GM21526 (cell line): ENCODE measurements at regions not wholly inside any gene's neighbourhood (a gene's known extent, or its start where the extent isn't known, plus 50 kb on each side); places are given as distances from the start of the nearest gene placed in this dataset.

ENCODE experiments used
- ATAC-seq: cut with Tn5 transposase; IDR thresholded peaks from one replicate; pipeline ENCODE4 v1.9.1; 2021; ENCODE audit warnings: moderate library complexity; ENCODE audit not compliant: unreplicated experiment, low FRiP score

DNA sequence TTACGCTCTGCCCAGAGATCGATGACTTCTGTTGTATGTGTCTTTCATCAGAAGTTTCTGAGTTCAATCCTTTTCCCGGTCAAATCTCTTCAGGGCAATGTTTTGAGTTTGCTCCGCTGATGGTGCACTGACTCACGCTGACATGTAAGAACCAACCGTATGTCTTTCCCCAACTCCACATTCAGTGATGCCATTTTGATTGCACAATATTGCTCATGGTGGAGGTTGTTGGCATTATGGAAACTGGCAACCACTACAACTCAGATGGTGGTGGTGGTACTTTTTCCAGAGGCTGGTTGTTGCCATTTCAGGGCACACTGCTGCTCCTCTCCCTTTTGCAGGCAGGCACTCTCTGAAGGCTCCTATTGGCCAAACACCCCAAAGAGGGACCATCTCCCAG, 751.5 kb downstream of the DCDC2C start:
- no peak for ATAC-seq

DNA sequence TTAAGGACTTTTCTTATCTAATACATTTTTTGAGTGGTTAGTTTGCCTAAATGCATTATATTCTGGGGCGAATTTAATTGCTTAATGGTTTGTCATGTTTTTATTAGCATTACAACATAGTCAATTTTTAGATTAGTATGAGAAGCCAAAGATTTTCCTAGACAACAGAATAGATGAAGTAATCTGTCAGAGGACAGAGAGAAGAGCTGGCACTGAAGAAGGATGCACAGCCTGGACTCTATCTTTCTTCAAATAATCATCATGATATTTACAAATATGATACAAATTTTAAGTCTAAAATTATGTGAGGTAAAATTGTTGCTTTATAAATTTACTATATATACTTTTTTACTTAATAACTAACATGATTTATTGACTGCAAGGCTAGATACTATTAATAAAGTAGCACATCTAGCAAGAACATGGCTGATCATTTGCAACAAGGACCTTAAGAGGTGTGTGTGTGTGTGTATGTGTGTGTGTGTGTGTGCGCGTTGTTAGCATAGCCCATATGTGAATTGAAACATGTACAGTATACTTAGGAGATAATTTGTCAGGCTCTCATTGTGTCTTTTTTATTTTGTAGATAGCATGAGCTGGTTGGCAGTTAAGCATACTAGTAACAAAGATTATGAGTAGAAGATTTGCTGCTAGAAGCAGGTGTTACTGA, 752.2 kb downstream of the DCDC2C start:
- no peak for ATAC-seq

DNA sequence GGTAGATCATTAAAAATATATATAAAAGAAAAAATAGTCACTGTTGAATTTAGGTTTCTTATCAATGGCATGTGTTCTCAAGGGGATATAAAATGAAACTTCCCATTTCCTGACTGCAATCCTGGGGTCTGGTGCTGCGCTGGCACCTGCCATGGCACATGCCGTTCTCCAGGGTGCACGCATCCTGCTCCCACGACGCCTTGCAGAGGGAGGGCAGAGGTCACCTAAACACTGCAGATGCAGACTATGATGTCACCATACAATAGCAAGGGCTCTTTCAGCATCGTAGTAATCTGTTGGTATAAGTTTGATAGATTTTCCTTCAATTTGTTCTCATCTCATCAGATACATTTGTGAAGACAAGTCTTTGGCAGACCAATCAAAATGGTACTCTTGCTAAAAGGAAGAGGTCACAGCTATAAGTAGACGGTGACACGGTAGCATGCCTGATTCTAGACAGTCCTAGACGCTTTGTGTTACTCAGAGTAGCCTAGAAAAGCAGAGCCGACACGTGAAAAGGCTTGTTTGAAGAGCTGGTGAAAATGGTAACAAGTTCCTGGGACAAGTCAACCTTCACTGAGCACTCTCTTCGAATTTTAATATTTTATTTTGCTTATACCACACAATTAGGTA, 761.4 kb downstream of the DCDC2C start:
- no peak for ATAC-seq

DNA sequence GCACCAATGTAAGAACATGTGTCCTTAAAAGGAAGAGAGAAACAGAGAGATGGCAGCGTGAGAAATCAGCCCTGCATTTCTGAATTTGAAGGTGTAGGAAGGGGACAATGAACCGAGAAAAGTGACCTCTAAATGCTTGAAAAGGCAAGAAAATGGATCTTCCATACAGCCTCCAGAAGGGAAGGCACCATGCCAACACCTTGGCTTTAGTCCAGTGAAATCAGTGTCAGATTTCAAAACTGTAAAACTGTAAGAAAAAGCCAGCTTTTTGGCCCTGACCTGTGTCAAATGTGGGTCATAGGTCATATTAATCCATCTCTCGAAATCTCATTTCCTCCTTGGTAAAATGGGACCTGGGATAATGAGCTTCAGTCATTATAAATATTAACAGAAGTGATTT, 762.3 kb downstream of the DCDC2C start:
- no peak for ATAC-seq

DNA sequence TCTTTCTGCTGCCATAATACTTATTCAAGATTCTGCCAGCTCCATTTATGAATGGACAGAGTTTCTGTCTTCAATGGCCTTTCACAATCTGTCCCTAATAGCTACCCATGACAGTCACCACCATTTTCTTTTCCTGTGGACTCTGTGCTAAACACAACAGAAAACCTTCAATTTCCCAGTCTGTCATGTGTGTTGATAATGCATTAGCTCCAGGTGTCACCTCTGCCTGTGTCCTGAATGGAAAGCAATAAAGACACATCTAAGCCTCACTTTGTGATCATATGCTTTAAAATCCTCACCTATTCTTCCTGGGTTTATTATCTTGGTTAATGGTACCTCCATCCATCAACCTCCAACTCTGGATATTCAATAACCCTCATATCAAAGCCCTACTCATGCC, 772.2 kb downstream of the DCDC2C start:
- ATAC-seq: no peak

DNA sequence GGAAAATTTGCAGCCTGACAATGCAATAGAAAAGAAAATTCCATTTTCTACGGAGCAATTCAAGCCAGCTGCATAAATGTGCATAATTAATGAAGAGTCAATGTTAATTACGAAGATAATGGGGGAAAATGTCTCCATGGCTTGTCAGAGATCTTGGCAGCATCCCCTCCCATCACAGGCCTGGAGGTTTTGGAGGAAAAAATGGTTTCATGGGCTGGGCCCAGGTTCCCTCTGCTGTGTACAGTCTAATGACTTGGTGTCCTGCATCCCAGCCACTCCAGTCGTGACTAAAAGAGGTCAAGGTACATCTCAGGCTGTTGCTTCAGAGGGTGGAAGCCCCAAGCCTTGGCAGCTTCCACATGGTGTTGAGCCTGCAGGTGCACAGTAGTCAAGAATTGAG, 779.7 kb downstream of the DCDC2C start:
- no peak for ATAC-seq

DNA sequence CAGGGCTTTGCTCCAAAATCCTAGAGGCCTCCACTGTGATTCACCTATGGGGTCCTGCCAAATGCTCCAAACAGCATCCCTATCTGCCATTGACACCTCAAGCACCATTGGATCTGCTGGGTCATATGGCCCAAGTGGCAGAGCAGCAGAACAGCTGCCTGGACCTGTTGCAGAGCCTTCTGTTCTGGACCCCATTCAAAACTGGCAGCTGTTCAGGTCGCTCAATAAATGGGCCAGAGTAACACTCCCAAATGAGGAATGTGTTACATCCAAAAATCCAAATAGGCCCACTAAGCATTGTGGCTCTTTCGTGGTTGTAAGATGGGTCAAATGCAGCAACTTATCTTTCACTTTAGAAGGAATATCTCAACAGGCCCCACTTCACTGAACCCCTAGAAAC, 783.6 kb downstream of the DCDC2C start:
- ATAC-seq: no peak

DNA sequence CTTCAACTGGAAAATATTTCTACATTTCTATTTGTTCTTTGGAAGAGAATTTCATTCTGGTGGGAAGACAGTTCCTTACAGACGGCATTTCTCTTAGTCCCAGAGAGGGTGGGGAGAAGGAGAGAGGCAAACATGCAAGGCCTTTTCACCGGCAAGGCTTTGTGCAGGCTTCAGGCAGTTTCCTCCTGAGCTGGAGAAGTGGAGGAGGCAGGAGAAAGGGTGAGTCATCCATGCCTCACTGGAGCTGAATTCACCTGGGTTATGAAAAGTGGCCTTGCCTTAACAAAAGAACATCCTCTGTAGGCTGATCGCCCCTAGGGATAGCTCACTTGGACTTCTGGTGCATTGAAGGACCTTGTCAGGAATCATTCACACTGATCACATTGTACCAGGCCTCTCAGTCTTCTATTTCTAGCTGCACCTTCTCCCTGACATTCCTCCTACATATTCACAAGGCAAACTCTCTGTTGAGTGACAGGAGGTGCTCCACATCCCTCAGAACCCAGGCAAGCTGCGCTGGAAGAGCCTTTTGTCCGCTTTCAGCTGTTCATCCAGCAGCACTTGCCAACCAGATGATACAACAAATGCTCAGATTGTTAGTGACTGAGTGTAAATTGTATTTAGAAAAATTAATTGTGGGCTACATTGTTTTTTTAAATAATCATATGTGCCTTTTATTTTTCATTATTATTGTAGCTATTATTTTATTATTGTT, 796.1 kb downstream of the DCDC2C start:
- ATAC-seq: no peak

DNA sequence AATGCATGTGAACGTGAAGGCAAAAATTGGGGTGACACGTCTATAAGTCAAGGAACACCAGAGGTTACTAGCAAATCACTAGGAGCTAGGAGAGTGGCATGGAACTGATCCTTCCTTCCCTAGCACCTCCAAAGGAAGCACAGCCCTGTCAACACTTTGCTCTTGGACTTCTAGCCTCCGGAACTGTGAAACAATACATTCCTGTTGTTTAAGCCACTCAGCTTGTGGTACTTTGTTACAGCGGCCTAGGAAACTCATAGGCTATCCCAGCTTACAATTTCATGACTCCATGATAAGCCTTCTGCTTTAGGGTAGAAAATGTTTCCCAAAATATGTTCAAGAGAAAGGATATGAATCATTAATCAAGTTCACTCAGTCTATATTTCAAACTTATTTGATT, 798.1 kb downstream of the DCDC2C start:
- no peak for ATAC-seq

DNA sequence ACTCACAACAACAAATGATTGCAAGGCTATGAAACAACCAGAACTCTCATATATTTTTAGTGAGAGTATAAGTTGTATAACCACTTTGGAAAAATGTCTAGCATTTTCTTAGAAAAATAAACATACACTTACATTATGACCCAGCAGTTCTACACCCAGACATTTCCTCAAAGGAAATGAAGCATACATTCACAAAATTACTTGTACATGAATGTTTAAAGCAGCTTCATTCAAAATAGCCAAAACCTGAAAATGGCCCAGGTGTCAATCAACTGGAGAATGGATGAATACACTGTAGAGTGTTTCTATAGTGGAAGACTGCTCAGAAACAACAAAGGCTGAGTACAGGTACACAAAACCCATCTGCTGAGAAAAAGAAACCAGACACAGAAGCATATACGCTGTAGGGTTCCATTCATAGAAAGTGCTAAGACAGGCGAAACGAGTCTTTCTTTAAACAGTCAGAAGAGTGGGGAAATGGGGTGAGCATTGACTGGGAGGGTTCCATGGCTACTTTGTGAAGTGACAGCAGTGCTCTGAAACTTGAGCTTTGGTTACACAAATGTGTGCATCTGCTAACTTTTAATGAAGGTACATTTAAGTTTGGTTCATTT, 799.0 kb downstream of the DCDC2C start:
- no peak for ATAC-seq

DNA sequence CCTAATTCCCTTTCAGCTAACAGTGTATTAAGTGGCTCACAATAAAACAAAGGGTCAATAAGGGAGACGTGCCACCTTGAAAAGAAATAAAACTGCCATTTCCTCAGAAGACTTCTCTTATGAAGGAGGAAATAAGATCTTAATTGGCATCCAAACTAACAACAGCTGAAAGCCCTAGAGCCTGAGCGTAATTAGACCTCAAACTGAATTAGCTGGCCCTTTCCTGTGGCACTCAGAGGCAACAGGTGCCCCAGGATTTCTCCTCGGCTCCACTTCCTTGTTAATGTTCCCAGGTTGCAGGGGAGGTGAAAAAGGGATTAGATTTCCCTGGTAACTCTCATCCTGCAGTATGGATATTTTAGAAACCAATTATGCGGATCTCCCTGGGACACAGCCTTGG, 804.3 kb downstream of the DCDC2C start:
- ATAC-seq: no peak

DNA sequence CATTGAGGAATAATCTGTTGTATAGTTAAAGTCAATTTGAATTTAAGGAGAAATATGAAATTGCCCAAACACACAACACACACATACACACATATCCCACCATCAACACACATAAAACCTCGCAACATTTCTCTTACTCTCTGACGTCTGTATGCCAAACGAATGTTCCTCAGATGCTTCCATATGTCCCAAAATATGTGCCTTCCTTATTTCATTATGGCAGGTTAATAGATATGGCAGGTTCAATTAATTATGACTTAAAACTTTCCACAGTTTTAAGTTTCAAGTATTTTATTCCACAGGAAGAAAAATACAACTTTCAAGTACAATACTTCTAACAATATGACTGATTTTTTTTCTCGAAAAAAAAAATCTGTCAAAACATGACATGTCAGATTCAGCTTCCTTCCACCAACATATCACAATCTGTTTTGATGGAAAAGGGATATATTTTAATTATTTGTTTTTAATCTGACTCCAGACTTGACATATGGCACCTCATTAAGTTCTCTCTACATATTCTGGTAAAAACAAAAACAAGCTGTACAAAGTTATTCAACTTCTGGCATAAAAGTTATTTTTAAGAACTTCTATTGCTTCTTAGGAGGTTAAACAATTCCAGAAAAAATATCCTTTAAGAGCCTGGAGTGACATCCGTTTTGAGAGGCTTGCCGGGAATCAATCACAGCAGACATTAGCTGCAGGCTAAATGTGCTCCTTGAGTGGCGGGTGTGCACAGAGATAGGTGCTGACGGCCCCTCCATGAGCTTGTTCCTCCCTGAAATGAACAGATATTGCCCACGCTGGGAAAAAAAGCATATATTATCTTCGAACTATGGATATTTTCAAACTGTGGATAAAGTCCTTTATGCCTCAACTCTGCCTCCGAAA, 812.7 kb downstream of the DCDC2C start:
- ATAC-seq: no peak

DNA sequence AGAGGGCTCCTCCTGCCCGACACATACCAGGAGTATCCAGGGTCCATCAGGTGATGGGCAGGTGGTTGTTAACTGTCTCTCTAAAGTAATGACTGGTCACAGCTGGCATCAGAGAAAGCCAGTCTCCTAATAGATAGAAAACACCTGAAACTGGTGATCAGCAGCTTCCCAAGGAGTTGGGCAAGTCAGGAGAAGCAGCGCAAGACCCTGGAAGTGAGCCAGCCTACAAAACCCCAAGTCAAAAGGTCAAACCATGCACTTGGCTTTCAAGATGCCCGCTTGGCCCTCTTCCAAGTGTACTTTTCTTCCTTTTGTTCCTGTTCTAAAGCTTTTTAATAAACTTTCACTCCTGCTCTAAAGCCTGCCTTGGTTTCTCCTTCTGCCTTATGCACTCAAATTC, 815.2 kb downstream of the DCDC2C start:
- ATAC-seq: no peak

DNA sequence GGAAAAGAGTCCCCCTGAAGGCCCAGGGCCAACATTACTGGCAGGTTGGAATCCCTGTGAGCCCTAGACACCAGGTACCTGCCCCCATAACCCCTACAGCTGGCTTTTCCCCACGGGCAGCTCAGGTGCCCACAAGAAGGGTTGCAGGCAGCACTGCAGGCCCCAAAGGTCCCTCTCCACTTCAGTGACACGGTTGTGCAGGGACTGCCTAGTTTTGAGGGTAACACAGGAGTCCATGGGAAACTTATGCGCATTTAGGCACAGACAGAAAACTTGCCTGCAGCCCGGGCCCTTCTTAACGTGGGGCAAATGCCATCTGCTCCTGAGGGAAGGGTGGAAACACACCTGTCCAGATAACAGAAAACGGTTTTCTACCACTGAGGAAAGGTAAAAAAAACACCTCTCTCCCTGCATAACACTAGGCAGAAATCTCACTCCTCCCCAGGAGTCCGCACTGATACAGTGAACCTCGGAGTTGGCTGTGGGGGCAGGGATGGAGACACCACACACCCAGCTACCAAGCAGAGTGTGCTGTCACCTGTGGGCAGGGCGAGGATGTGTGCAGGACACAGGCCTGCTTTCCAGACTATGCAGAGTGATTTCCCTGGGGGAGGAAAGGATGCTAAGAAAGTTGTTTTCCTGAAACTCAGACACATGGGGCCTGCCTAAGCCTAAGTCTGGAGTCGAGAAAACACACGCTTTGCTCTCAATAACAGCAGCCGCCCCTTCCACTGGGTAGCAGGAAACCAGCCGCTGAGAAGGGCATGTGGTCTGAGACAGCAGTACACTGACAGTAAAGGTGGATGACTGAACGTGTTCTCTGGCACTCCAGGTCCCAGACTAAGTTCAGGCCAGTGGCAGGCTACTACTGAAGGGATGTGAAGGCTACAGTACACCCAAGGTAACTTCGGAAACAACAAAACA, 819.4 kb downstream of the DCDC2C start:
- ATAC-seq: no peak

DNA sequence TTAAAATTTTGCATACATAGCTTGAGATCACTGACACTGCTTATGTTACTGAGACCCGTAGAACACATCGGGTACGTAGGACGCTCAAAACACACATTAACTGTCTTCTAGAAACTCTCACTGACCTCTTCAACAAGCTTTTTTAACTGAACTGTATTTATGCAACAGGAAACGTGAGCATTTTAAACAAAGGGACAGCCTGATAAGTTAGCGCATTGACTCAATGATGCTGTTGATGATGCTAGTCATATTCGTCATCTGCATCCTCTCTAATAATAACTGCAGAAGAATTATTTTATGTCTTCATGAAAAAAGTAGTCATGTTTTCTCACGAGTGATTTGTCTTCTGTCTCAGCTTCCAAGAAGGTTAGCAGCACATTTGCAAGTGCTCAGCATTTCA, 824.0 kb downstream of the DCDC2C start:
- no peak for ATAC-seq

DNA sequence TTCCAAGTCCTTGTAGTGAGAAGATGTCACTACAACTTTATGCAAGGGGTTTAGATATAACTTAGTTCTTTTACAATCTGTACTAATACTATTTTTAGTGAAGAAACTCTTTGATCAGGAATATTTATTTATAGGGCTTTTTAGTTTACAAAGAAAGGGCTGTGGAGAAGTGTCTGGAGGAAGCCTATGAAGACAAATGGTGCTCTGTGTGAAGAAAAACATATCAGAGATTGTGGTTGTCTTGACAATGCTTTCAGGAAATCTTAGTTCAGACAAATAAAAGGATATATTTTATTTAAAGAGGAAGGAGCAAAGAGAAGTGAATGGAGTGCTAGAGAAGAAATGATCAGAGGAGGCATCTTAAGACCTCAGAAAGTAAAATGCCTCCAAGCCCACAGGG, 824.9 kb downstream of the DCDC2C start:
- no peak for ATAC-seq

DNA sequence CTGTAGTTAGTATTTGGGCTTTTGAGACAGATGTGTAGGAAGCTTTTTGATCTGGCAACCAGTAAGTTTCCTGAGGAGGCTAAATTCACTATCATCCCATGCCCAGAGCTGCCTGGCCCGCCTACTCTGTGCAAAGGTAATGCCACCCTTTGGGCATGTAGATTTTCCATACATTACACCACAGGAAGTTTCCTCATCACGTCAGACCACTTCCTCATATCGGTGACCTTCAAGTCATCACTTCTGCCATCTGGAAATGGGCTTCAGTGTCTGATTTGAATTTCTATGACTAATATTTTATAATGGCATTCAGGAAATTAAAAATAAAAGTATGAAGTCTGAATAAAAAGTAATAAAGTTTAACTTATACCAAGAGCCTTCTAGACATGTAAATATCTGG, 825.4 kb downstream of the DCDC2C start:
- no peak for ATAC-seq

DNA sequence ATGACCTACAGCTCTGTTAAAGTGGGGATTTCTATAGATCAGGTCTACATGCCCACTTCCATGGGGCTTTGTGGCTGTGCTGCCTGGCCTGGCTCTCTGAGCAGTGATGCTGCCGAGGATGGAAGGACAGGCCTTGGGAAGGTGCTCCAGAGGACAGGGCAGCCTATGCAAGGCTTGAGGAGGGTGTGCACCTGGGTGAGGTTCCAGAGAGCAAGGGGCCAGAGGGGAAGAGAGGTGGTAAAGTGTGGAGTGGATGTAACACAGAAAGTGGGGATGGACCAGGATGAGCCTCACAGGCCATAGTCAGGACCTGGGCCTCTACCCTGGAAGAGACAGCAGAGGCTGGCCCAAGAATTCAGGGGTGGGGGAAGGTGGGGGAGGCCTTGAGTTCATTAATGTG, 826.4 kb downstream of the DCDC2C start:
- ATAC-seq: no peak

DNA sequence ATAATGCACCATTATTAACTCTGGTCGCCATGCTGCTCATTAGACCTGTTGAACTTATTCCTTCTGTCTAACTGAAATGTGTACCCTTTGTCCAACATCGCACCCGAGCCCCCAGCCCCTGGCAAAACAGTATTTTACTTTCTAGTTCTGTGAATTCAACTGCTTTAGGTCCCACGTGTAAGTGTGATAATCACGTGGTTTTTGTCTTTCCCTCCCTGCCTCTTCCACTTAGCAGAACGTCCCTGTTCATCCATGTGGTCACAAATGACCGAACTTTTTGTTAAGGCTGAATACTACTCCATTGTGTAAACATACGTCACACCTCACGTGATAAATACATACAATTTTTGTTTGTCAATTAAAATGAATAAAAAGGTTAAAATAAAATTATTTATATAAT, 826.9 kb downstream of the DCDC2C start:
- no peak for ATAC-seq

DNA sequence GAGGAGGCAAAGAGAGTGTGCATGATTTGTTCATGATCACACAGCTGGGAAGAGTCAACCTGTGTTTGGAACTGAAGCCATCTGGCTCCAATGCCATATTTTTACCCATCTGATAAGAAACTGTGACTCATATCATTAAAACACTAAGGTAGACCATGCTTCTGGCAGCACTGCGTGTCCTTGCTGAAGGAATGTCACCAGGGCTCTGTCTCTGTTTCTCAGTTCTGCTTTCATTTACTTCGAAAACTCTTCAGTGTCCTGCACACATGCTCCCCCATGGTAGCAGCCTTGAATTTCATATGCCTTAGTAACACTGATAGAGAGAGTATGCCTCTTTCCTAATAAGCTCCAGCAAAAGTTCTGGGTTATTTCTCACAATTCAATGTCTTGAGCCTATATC, 830.4 kb downstream of the DCDC2C start:
- ATAC-seq: no peak
